GM21717 (cell line): ENCODE measurements at regions not wholly inside any gene's neighbourhood (a gene's known extent, or its start where the extent isn't known, plus 50 kb on each side); places are given as distances from the start of the nearest gene placed in this dataset.

Source experiments
- ATAC-seq: cut with Tn5 transposase; IDR thresholded peaks from one replicate; pipeline ENCODE4 v1.9.1; 2021; ENCODE audit warnings: mild to moderate bottlenecking, moderate library complexity; ENCODE audit not compliant: unreplicated experiment

- ATAC-seq: no peak
Observed at GRCh38 chr7:106423821-106424475, 139.2 kb upstream of the NAMPT start.

GRCh38 chr7:106423111-106423510, 138.3 kb upstream of the NAMPT start:
- no peak for ATAC-seq

GRCh38 chr7:106421181-106421762, 136.5 kb upstream of the NAMPT start:
- ATAC-seq: no peak

GRCh38 chr7:106420736-106421135, 136.0 kb upstream of the NAMPT start:
- ATAC-seq: no peak

- ATAC-seq: no peak
Observed at GRCh38 chr7:106420210-106420609, 135.4 kb upstream of the NAMPT start.

- no peak for ATAC-seq
Observed at GRCh38 chr7:106419455-106420182, 134.8 kb upstream of the NAMPT start.

- ATAC-seq: no peak
Observed at GRCh38 chr7:106418526-106418925, 133.7 kb upstream of the NAMPT start.

GRCh38 chr7:106418094-106418493, 133.3 kb upstream of the NAMPT start:
- no peak for ATAC-seq

GRCh38 chr7:106417273-106417902, 132.6 kb upstream of the NAMPT start:
- ATAC-seq: no peak

- no peak for ATAC-seq
Observed at GRCh38 chr7:106416430-106416829, 131.6 kb upstream of the NAMPT start.

- no peak for ATAC-seq
Observed at GRCh38 chr7:106415433-106415832, 130.7 kb upstream of the NAMPT start.

- no peak for ATAC-seq
Observed at GRCh38 chr7:106413446-106413845, 128.7 kb upstream of the NAMPT start.

GRCh38 chr7:106405697-106406141, 120.9 kb upstream of the NAMPT start:
- no peak for ATAC-seq

GRCh38 chr7:106402898-106403297, 118.1 kb upstream of the NAMPT start:
- no peak for ATAC-seq

GRCh38 chr7:106400923-106401322, 116.1 kb upstream of the NAMPT start:
- no peak for ATAC-seq

- no peak for ATAC-seq
Observed at GRCh38 chr7:106398786-106399185, 114.0 kb upstream of the NAMPT start.

- no peak for ATAC-seq
Observed at GRCh38 chr7:106397994-106398393, 113.2 kb upstream of the NAMPT start.

GRCh38 chr7:106394526-106394925, 109.7 kb upstream of the NAMPT start:
- ATAC-seq: no peak

- no peak for ATAC-seq
Observed at GRCh38 chr7:106393564-106394251, 108.9 kb upstream of the NAMPT start.

GRCh38 chr7:106392590-106392989, 107.8 kb upstream of the NAMPT start:
- no peak for ATAC-seq

- no peak for ATAC-seq
Observed at GRCh38 chr7:106392144-106392543, 107.4 kb upstream of the NAMPT start.
